ENCODE measurements at regions not wholly inside any gene's neighbourhood (a gene's known extent, or its start where the extent isn't known, plus 50 kb on each side); places are given as distances from the start of the nearest gene placed in this dataset.

DNA sequence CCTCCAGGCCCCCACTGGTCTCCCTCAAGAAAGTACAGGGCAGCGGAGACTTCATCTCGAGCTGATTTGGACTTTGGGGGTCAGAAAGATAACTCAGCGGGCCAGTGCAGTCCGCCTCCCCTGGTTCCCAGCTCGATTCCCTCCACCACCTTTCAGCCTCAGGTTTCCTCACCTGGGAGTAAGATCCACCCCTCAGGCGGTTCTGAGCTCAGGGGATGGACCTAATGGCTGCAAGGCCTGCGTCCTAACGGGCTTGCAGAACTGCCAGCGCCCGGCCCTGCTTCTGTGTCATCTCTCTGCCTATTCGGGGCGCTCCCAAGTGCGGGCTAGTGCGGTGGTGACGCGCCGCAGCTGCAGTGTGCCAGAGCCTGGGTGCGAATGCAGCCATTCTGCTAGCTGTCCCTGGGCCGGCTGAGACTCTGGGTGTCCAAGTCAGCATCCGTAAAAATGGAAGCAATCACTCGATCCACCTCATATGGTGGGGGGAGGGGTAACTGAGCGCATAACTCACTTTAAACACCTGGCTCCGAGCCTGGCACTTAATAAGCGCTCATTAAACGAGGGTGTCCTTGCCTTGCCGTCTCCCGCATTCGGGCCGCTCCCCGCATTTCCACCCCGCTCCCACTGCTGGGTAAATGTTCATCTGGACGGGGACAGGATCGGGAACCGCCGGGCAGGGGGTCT lies 129.6 kb upstream of the LHX1 start:
- POLR2A ChIA-PET, result no interaction called here
- CTCF ChIA-PET, result no interaction called here
- peaks cover 22% of the 10 kb centered on the region for H3K27me3 ChIP-seq (ENCODE audit: control insufficient read depth, insufficient read depth, low read length)
- no peak for DNase-seq (ENCODE audit: low read depth)
- no peak overlapping the region for H3K4me3 ChIP-seq (ENCODE audit: low read depth, low read length)
- TF ChIP-seq, protein P1, sequence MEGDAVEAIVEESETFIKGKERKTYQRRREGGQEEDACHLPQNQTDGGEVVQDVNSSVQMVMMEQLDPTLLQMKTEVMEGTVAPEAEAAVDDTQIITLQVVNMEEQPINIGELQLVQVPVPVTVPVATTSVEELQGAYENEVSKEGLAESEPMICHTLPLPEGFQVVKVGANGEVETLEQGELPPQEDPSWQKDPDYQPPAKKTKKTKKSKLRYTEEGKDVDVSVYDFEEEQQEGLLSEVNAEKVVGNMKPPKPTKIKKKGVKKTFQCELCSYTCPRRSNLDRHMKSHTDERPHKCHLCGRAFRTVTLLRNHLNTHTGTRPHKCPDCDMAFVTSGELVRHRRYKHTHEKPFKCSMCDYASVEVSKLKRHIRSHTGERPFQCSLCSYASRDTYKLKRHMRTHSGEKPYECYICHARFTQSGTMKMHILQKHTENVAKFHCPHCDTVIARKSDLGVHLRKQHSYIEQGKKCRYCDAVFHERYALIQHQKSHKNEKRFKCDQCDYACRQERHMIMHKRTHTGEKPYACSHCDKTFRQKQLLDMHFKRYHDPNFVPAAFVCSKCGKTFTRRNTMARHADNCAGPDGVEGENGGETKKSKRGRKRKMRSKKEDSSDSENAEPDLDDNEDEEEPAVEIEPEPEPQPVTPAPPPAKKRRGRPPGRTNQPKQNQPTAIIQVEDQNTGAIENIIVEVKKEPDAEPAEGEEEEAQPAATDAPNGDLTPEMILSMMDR (IDR thresholded peaks at IDR 0.05; ENCODE audit: insufficient read depth, low read depth, low read length), result no peak
- no peaks in the 10 kb centered on the region for H3K36me3 ChIP-seq (ENCODE audit: control insufficient read depth, insufficient read depth, low read length)

DNA sequence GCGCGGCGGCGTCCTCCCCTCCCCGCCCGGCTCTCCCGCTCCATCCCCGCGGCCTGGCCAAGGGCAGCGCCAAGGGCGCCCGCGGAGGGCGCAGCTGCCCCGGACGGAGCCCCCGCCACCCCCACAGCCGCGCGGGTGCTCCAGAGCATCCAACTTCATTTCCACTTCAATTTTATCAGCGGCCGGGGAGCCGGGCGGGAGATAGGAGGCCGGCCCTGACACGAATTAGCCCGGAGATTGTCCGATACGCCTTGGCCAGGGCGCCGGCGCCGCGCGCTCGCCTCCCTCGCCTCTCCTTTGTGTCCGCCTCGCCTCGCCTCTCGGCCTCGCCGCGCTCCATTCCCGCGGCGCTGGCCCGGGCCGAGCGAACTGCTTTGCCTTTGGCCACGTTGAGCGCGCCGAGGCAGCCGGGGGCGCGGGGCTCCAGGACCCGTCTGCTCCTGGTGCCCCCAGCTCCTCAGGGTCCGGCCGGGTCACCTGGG lies 129.1 kb upstream of the LHX1 start:
- Histone ChIP-seq H3K36me3 (ENCODE audit: control insufficient read depth, insufficient read depth, low read length) (no peaks in the 10 kb centered on the region), H3K27me3 (ENCODE audit: control insufficient read depth, insufficient read depth, low read length) (peaks cover 26% of the 10 kb centered on the region), H3K4me3 (ENCODE audit: low read depth, low read length) (no peak overlapping the region)
- TF ChIP-seq, protein P1 (IDR thresholded peaks at IDR 0.05; ENCODE audit: insufficient read depth, low read depth, low read length), result no peak
- ChIA-PET POLR2A (no interaction called here), CTCF (no interaction called here)
- no peak for DNase-seq (ENCODE audit: low read depth)

DNA sequence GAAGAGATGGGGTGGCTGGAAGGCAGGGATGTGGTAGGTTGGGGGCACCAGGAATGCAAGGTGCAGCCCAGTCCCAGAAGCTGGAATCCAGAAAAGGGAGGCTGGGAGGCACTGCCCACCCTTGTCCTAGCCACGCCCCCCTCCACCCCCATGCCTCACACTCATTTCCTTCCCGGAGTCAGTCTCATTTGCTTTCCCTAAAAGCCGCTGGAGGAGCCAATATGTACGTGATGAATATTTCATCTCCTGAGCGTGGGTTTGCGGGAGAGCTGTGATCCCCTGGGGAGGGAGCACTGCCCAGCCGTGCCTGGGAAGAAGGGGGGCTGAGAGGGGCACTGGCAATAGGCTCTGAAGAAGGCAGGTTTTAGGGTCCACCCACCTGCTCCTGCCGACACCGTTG lies 124.5 kb upstream of the LHX1 start:
- Histone ChIP-seq H3K36me3 (ENCODE audit: control insufficient read depth, insufficient read depth, low read length) (no peaks in the 10 kb centered on the region), H3K27me3 (ENCODE audit: control insufficient read depth, insufficient read depth, low read length) (peaks cover 39% of the 10 kb centered on the region), H3K4me3 (ENCODE audit: low read depth, low read length) (no peak overlapping the region)
- TF ChIP-seq, protein P1 (IDR thresholded peaks at IDR 0.05; ENCODE audit: insufficient read depth, low read depth, low read length), result no peak
- POLR2A ChIA-PET, result no interaction called here
- CTCF ChIA-PET, result no interaction called here
- no peak for DNase-seq (ENCODE audit: low read depth)

- ChIA-PET CTCF (no interaction called here), POLR2A (no interaction called here)
- Histone ChIP-seq H3K36me3 (ENCODE audit: control insufficient read depth, insufficient read depth, low read length) (no peaks in the 10 kb centered on the region), H3K4me3 (ENCODE audit: low read depth, low read length) (no peak overlapping the region), H3K27me3 (ENCODE audit: control insufficient read depth, insufficient read depth, low read length) (peaks cover 39% of the 10 kb centered on the region)
- no peak for DNase-seq (ENCODE audit: low read depth)
- TF ChIP-seq, protein P1 (IDR thresholded peaks at IDR 0.05; ENCODE audit: insufficient read depth, low read depth, low read length), result no peak
Measured at GRCh38 chr17:36813357-36813756, 123.9 kb upstream of the LHX1 start.

- CTCF ChIA-PET, result no interaction called here
- DNase-seq (ENCODE audit: low read depth), result no peak
- Histone ChIP-seq H3K27me3 (ENCODE audit: control insufficient read depth, insufficient read depth, low read length) (peaks cover 34% of the 10 kb centered on the region), H3K36me3 (ENCODE audit: control insufficient read depth, insufficient read depth, low read length) (no peaks in the 10 kb centered on the region), H3K4me3 (ENCODE audit: low read depth, low read length) (no peak overlapping the region)
- TF ChIP-seq, protein P1 (IDR thresholded peaks at IDR 0.05; ENCODE audit: insufficient read depth, low read depth, low read length), result no peak
- POLR2A ChIA-PET, result no interaction called here
Measured at GRCh38 chr17:36813957-36814563, 123.2 kb upstream of the LHX1 start.

Data from BJ (cell line).